Psoas muscle (tissue), 7 donors: ENCODE measurements at regions not wholly inside any gene's neighbourhood (a gene's known extent, or its start where the extent isn't known, plus 50 kb on each side); places are given as distances from the start of the nearest gene placed in this dataset.

Source experiments
- ATAC-seq, 4 donors: fragments of 200-7000 bp; cut with Tn5 transposase; one replicate each; pipeline ENCODE4 v1.9.1; 2020; ENCODE audit warnings: moderate library complexity in 3 of 4, mild to moderate bottlenecking in 2 of 4
- DNase-seq, 2 donors: peaks; one replicate each; pipeline ENCODE4 v3.0.0-alpha.2; 2020
- H3K27ac ChIP-seq: fragments of 200-600 bp; one replicate; pipeline ENCODE4 v1.8.0; 2022
- H3K27me3 ChIP-seq, 3 donors: fragments of 200-600 bp in 1 of 3; one replicate each; pipeline versions ENCODE4 v1.6.1 to v1.8.0; 2013 to 2022; ENCODE audit warnings: low read length in 2 of 3, mild to moderate bottlenecking in 2 of 3, moderate library complexity in 1 of 3; ENCODE audit not compliant: insufficient read depth in 3 of 3
- H3K36me3 ChIP-seq, 2 donors: fragments of 200-600 bp in 1 of 2; one replicate each; pipeline versions ENCODE4 v1.6.1 to v1.8.0; 2013 to 2022; ENCODE audit warnings: low read depth in 1 of 2, mild to moderate bottlenecking in 1 of 2, moderate library complexity in 1 of 2; ENCODE audit not compliant: insufficient read depth in 1 of 2
- H3K4me1 ChIP-seq: fragments of 200-600 bp; one replicate; pipeline ENCODE4 v1.8.0; 2022
- H3K4me3 ChIP-seq: fragments of 200-600 bp; one replicate; pipeline ENCODE4 v1.8.0; 2022; ENCODE audit warnings: mild to moderate bottlenecking
- H3K9me3 ChIP-seq: fragments of 200-600 bp; one replicate; pipeline ENCODE4 v1.8.0; 2022
- CTCF ChIP-seq: fragments of 200-600 bp; IDR thresholded peaks from one replicate; pipeline ENCODE4 v1.8.0; 2022; ENCODE audit warnings: antibody characterized with exemption
- WGBS, 3 donors: extraction: QIAGEN DNeasy Blood & Tissue Kit; methylation state at CpG; one replicate each; pipeline versions ENCODE4 v1.1.6 to v1.1.7; 2013; 5-methylcytosine and 5-hydroxymethylcytosine counted together
- intact Hi-C, 2 donors: fragments of 100-400 bp; cut with DNase I; formaldehyde crosslinking; loops; one replicate each; pipeline versions ENCODE4 v1.11.0 to v1.14.2; 2022
- donor health status: healthy with polysubstance abuse.
- donor health status: DM: no; HTN: no; CAD: no; lungs with moderate emphysema.
- donor health status: Bipolar disorder and iron deficiency.
- donor health status: healthy.
- donor health status: DM: yes; HTN: yes; CAD: no.
- donor health status: DM: no; HTN: no; CAD: no.
- donor health status: DM: yes; HTN: yes; CAD: no.

GRCh38 chr9:8101607-8102006 lies 302.0 kb upstream of the DMAC1 start:
- Histone ChIP-seq H3K4me1 (no peaks in the 10 kb centered on the region), H3K36me3 (no peaks in the 10 kb centered on the region), H3K4me3 (no peak overlapping the region), H3K27me3 (no peaks in the 10 kb centered on the region), H3K27ac (no peak overlapping the region), H3K9me3 (peaks cover 5% of the 10 kb centered on the region)
- DNase-seq (no peak), ATAC-seq (no peak)
- intact Hi-C loops = no loop called here
- TF ChIP-seq CTCF = no peak
- WGBS, 3 donors = 15 to 18% (median 17%) methylated on average over 2 of the region's 2 CpGs

- no peak overlapping the region for H3K4me3 ChIP-seq
- 94 to 95% (median 94%) methylated on average over 4 of the region's 4 CpGs for WGBS, 3 donors
- no peaks in the 10 kb centered on the region for H3K36me3 ChIP-seq
- no peaks in the 10 kb centered on the region for H3K27me3 ChIP-seq
- intact Hi-C loops = no loop called here
- no peaks in the 10 kb centered on the region for H3K4me1 ChIP-seq
- H3K9me3 ChIP-seq = peaks cover 5% of the 10 kb centered on the region
- TF ChIP-seq CTCF = no peak
- no peak overlapping the region for H3K27ac ChIP-seq
- ATAC-seq = no peak
- no peak for DNase-seq
Observed at GRCh38 chr9:8096091-8096490, 296.5 kb upstream of the DMAC1 start.

GRCh38 chr9:8095672-8096086 lies 296.1 kb upstream of the DMAC1 start:
- no peak for TF ChIP-seq CTCF
- 64 to 82% (median 69%) methylated on average over 3 of the region's 3 CpGs for WGBS, 3 donors
- DNase-seq (no peak), ATAC-seq (no peak)
- Histone ChIP-seq H3K9me3 (peaks cover 3% of the 10 kb centered on the region), H3K4me1 (no peaks in the 10 kb centered on the region), H3K36me3 (no peaks in the 10 kb centered on the region), H3K4me3 (no peak overlapping the region), H3K27me3 (no peaks in the 10 kb centered on the region), H3K27ac (no peak overlapping the region)
- intact Hi-C loops = no loop called here

- H3K36me3 ChIP-seq = no peaks in the 10 kb centered on the region
- H3K27me3 ChIP-seq = no peaks in the 10 kb centered on the region
- intact Hi-C loops = no loop called here
- no peak overlapping the region for H3K27ac ChIP-seq
- DNase-seq = no peak
- H3K4me1 ChIP-seq = no peaks in the 10 kb centered on the region
- no peak for ATAC-seq
- H3K9me3 ChIP-seq = no peaks in the 10 kb centered on the region
- no peak overlapping the region for H3K4me3 ChIP-seq
- TF ChIP-seq CTCF = no peak
Observed at GRCh38 chr9:8088477-8088876, 288.9 kb upstream of the DMAC1 start.

GRCh38 chr9:8085986-8086385 lies 286.4 kb upstream of the DMAC1 start:
- ATAC-seq (no peak), DNase-seq (no peak)
- H3K9me3 ChIP-seq = no peaks in the 10 kb centered on the region
- intact Hi-C loops = no loop called here
- H3K27me3 ChIP-seq = no peaks in the 10 kb centered on the region
- H3K4me3 ChIP-seq = no peak overlapping the region
- no peak for TF ChIP-seq CTCF
- H3K36me3 ChIP-seq = no peaks in the 10 kb centered on the region
- no peaks in the 10 kb centered on the region for H3K4me1 ChIP-seq
- 70 to 84% (median 79%) methylated on average over 1 of the region's 1 CpG for WGBS, 3 donors
- no peak overlapping the region for H3K27ac ChIP-seq
